ENCODE measurements at regions not wholly inside any gene's neighbourhood (a gene's known extent, or its start where the extent isn't known, plus 50 kb on each side); places are given as distances from the start of the nearest gene placed in this dataset.

DNA sequence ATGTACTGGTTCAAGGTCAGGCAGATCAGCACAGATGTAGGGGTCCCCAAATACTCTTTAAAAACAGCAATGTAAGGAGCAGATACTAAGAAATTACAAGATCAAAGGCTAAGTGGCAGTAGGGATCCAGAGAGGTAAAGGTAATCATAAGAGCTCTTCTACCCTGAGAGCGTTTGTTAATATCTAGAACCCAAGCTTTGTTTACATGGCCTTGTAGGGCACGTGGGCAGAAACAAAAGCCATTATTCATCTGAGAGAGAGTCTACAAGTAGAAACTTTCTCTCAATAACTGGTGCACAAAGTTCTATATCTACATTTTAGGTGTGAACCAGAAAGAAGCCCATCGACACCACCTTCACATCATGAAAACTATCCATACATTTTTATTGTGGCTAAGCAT is 225.6 kb upstream of the PCDH10 start:
- no peak overlapping the region for H3K4me3 Mint-ChIP-seq
- H3T11ph ChIP-seq (ENCODE audit: low read length) = no peak overlapping the region
- TF ChIP-seq, protein P1, sequence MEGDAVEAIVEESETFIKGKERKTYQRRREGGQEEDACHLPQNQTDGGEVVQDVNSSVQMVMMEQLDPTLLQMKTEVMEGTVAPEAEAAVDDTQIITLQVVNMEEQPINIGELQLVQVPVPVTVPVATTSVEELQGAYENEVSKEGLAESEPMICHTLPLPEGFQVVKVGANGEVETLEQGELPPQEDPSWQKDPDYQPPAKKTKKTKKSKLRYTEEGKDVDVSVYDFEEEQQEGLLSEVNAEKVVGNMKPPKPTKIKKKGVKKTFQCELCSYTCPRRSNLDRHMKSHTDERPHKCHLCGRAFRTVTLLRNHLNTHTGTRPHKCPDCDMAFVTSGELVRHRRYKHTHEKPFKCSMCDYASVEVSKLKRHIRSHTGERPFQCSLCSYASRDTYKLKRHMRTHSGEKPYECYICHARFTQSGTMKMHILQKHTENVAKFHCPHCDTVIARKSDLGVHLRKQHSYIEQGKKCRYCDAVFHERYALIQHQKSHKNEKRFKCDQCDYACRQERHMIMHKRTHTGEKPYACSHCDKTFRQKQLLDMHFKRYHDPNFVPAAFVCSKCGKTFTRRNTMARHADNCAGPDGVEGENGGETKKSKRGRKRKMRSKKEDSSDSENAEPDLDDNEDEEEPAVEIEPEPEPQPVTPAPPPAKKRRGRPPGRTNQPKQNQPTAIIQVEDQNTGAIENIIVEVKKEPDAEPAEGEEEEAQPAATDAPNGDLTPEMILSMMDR (conservative IDR thresholded peaks at IDR 0.05) = no peak
- no peaks in the 10 kb centered on the region for H3K9me3 Mint-ChIP-seq
- no peak overlapping the region for H3K4ac ChIP-seq (ENCODE audit: low read depth, low read length)
- no CpG with 5 or more reads among the region's 3 CpGs for WGBS (ENCODE audit: extremely low coverage, insufficient read length, low lambda C conversion rate)
- no peaks in the 10 kb centered on the region for H3K23me2 ChIP-seq (ENCODE audit: insufficient read length, low read depth, low read length, poor library complexity, severe bottlenecking)
- H3K23ac ChIP-seq (ENCODE audit: insufficient read length, low read depth, low read length) = no peak overlapping the region
- no peak overlapping the region; a peak in 1 of 7 replicates for H3K27ac Mint-ChIP-seq
- H4K20me1 ChIP-seq (ENCODE audit: control insufficient read depth, insufficient read depth, insufficient read length) = no peaks in the 10 kb centered on the region
- no peaks in the 10 kb centered on the region for H3K27me3 Mint-ChIP-seq (ENCODE audit: low read depth)
- no peaks in the 10 kb centered on the region for H3K36me3 Mint-ChIP-seq (ENCODE audit: insufficient read depth in 1 of 3, low read depth in 3 of 3)
- H2BK5ac ChIP-seq (ENCODE audit: insufficient read length, low read length) = no peak overlapping the region
- H2BK20ac ChIP-seq (ENCODE audit: low read depth, low read length, poor library complexity, severe bottlenecking) = no peak overlapping the region
- H3K27me3 ChIP-seq (ENCODE audit: insufficient read depth, low read length) = no peaks in the 10 kb centered on the region
- no peak for DNase-seq
- H3K79me2 ChIP-seq (ENCODE audit: insufficient read depth, low read length) = no peaks in the 10 kb centered on the region
- H3K4me2 ChIP-seq (ENCODE audit: insufficient read depth, insufficient read length, low read length) = no peak overlapping the region
- H2BK120ac ChIP-seq (ENCODE audit: low read depth, low read length, poor library complexity, severe bottlenecking) = no peak overlapping the region
- no peak overlapping the region for H4K91ac ChIP-seq (ENCODE audit: insufficient read length, low read depth, low read length)
- H3K79me1 ChIP-seq (ENCODE audit: insufficient read depth, low read depth, low read length, poor library complexity, severe bottlenecking) = no peaks in the 10 kb centered on the region
- no peaks in the 10 kb centered on the region for H3K9me3 ChIP-seq (ENCODE audit: control insufficient read depth, low read depth, low read length)
- no peak overlapping the region for H2BK15ac ChIP-seq (ENCODE audit: low read depth, low read length)
- H2AK5ac ChIP-seq (ENCODE audit: insufficient read length, low read length) = no peak overlapping the region
- H2BK12ac ChIP-seq (ENCODE audit: insufficient read length, low read depth, low read length) = no peak overlapping the region
- H4K8ac ChIP-seq (replicated peaks; ENCODE audit: insufficient read length, low read depth, low read length) = no peak overlapping the region
- H3K4me1 ChIP-seq (ENCODE audit: insufficient read depth, low read length) = no peaks in the 10 kb centered on the region
- no peaks in the 10 kb centered on the region for H3K4me1 Mint-ChIP-seq
- H2AFZ ChIP-seq (ENCODE audit: low read length) = no peak overlapping the region
- no peak overlapping the region for H3K27ac ChIP-seq (ENCODE audit: insufficient read length, low read depth, low read length)
- H4K5ac ChIP-seq (ENCODE audit: insufficient read length, low read depth, low read length) = no peak overlapping the region
- no peak overlapping the region for H3K9ac ChIP-seq (ENCODE audit: extremely low read depth, insufficient read length, low read length)
- H3K14ac ChIP-seq (ENCODE audit: insufficient read depth, low read length) = no peak overlapping the region
- no peak overlapping the region for H3K18ac ChIP-seq (ENCODE audit: insufficient read length, low read depth, low read length)
- no peak overlapping the region for H3K56ac ChIP-seq (ENCODE audit: insufficient read length, low read depth, low read length)
